H7 (cell line): ENCODE measurements at regions not wholly inside any gene's neighbourhood (a gene's known extent, or its start where the extent isn't known, plus 50 kb on each side); places are given as distances from the start of the nearest gene placed in this dataset.
"Not testable (repeated sequence)": the region's sequence is repeated elsewhere in the genome, so short reads cannot be mapped to it uniquely, and the experiment has no call there.

Experiments used
- DNase-seq: peaks from one replicate; pipeline ENCODE4 v3.0.0; 2012
- H3K27me3 ChIP-seq: 2 replicates; pipeline ENCODE4 v1.6.0; 2011; ENCODE audit warnings: mild to moderate bottlenecking, low read length; ENCODE audit not compliant: control insufficient read depth, insufficient read depth
- H3K36me3 ChIP-seq: replicated peaks from 2 replicates; pipeline ENCODE4 v1.5.1; 2011; ENCODE audit warnings: low read length; ENCODE audit not compliant: control insufficient read depth, insufficient read depth
- H3K4me3 ChIP-seq: 2 replicates; pipeline ENCODE4 v1.5.1; 2011; ENCODE audit warnings: low read depth, mild to moderate bottlenecking, control low read depth, low read length, moderate library complexity; ENCODE audit not compliant: insufficient read depth

DNA sequence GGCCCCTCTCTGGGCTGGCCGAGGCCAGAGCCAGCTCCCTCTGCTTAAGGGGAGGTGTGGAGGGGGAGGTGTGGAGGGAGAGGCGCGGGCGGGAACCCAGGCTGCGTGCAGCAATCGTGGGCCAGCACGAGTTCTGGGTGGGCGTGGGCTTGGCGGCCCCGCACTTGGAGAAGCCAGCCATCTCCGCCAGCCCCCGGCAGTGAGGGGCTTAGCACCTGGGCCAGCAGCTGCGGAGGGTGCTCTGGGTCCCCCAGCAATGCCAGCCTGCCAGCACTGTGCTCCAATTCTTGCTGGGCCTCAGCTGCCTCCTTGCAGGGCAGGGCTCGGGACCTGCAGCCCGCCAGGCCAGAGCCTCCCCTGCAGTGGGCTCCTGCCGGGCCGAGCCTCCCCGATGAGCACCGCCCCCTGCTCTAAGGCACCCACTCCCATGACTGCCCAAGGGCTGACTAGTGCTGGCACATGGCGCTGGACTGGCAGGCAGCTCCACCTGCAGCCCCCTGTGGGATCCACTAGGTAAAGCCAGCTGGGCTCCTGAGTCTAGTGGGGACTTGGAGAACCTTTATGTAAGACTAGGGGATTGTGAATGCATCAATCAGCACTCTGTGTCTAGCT, 96.7 kb upstream of the OR9G4 start:
- Histone ChIP-seq H3K4me3 (no peak overlapping the region), H3K27me3 (no peaks in the 10 kb centered on the region), H3K36me3 (no peaks in the 10 kb centered on the region)
- no peak for DNase-seq

DNA sequence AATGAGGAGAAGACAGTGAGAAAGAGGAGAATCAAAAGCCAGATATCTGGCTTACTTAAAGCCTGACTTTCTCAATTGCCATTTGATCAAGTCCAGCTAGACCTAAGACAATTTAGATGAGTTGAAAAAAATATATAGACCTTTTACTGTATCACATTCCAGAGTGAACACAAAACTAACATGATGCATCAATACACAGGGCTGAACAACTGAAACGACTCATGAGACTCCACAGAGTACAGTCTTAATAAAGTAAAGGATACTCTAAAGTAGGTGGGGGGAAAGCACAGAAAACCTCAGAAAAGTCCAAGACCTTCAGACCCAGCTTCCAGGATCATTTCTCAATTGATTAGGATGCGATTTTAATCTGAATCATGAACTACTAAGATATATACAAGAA, 95.3 kb upstream of the OR9G4 start:
- H3K4me3 ChIP-seq, result no peak overlapping the region
- H3K36me3 ChIP-seq, result no peaks in the 10 kb centered on the region
- no peaks in the 10 kb centered on the region for H3K27me3 ChIP-seq
- DNase-seq, result no peak

DNA sequence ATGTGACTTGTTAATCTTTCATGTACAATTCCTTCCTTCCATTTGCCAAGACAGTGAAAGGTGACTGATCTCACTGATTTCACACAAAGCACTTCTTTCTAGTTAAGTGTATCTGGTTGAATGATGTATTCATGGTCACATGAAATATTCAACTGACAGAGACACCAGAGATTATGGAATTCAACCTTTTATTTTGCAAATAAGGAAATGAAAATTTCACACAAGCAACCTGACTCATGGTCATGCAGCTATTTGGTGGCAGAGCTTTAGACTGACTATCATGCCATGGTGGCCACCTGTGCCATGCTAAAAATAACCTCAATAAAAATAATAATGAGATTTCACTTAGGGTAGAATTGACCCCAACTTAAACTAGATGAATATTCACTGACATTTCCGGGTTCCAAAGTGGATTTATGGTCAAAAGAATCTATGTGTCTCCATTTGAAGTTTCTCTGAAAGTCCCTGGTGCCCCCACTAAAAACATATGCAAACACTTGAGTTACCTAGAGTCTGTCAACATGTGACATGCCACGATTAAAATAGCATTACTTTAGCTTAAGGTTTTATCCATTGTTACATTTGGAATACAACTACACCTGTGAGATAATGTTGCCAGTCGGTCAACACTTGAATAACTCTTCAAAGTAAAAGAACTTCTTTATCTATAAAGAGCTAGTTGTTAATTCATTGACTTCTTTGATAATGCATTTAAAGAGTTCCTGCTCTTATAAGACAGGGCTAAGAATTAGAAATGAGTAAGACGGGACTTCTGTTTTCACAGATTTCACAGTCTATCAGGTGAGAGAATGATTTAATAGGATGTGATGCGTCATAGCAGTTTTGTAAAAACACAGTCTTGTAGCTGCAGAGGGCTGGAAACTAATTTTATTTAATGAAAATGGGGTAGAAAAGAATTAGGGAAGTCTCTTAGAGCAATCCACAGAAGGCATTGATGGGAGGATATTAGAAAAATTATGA, 94.6 kb upstream of the OR9G4 start:
- H3K27me3 ChIP-seq, result no peaks in the 10 kb centered on the region
- DNase-seq, result no peak
- H3K36me3 ChIP-seq, result no peaks in the 10 kb centered on the region
- no peak overlapping the region for H3K4me3 ChIP-seq

DNA sequence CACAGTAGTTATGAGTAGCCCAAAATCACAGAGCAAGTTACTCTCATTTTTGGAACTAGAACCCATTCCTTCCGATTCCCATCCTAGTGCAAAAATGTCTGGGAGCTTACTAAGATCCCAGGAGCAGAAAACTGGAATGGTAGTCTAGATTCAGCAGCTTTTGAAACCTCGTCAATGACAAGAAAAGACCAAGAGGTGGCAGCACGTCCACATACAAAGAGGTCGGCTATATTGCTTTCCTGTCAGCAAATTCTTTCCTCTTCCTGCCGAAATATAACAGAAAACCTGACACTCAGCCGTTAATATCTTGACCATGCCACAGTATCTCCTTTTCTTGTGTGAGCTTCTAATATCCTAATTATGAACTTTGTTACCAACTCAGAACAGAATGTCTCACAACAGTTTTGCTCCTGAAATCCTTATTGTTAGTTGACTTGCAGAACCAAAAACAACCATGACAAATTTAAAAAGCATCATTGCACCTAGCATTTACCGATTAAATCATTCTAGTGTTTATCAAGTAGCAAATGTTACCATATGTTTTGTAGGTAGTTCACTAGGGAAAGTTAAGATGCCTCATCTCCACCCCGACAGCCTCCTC, 92.8 kb upstream of the OR9G4 start:
- Histone ChIP-seq H3K36me3 (no peaks in the 10 kb centered on the region), H3K4me3 (no peak overlapping the region), H3K27me3 (no peaks in the 10 kb centered on the region)
- peak; percentile 37 for DNase-seq

DNA sequence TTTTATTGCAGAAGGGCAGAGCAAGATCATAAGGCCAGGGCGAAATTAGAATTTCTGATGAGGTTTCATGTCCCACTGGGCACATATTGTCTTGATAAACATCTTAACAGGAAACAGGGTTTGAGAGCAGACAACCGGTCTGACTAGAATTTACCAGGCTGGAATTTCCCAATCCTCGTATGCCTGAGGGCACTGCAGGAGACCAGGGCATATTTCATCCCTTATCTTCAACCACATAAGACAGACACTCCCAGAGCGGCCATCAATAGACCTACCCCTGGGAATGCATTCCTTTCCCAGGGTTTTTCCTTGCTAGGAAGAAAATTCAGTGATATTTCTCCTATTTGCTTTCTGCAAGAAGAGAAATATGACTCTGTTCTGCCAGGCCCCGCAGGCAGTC, 78.9 kb upstream of the OR9G4 start:
- not testable (repeated sequence) for DNase-seq, H3K4me3 ChIP-seq, H3K27me3 ChIP-seq, H3K36me3 ChIP-seq

DNA sequence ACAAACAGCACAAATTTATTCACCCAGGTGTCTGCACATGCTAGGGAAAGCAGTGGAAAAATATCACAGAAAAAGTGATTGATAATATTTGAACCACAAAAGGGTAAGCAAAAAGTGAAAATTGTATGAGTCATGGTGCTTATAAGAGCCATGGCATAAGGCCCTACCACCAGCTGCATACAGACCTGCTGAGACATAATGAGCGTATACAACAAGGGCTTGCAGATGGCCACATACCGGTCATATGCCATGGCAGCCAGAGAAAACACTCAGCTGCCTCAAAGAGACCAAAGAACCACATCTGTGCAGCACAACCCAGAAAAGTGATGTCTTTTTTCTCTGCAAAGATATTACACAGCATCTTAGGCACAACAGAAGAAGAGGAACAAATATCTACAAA, 71.4 kb upstream of the OR9G4 start:
- DNase-seq, result no peak
- no peaks in the 10 kb centered on the region for H3K27me3 ChIP-seq

DNA sequence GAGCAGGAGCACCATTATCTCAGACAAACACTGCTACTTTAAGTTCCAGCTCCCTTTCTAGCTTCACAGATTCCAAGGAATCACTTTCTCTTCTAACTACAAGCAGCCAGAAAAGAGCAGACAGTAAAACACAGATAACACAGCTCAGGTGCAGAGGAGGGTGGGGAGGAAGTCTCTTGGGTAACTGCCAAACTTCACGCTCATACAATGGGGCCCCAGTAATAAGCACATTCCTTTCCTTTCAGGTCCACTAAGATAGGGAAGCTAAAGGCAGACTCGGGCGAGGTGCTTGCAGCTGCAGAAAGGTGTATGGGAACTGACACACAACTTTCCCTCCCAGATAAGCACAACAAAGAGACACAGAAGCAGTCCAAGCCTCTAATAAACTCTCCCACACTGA, 69.2 kb upstream of the OR9G4 start:
- Histone ChIP-seq H3K27me3 (no peaks in the 10 kb centered on the region), H3K36me3 (no peaks in the 10 kb centered on the region), H3K4me3 (no peak overlapping the region)
- no peak for DNase-seq

More for the DNA sequence above, 71.4 kb upstream of the OR9G4 start:
- H3K36me3 ChIP-seq, result no peaks in the 10 kb centered on the region
- H3K4me3 ChIP-seq, result no peak overlapping the region

DNA sequence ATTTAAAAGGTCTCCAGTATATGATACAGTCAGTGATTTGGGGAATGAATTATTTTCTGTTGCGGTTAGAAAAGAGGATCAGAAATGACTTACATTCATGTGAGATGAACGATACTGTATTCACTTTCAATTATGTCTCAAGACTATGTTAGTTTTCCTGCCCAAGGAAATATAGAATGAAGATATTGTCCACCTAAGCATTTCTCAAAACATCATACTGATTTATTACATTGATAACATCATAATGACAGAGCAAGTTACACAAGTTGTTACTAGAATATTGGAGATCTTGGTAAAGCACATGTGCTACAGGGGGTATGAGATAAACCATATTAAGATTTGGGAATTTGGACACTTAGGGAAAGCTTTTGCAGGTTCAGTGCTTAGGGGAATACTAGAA, 67.8 kb upstream of the OR9G4 start:
- Histone ChIP-seq H3K36me3 (no peaks in the 10 kb centered on the region), H3K4me3 (no peak overlapping the region), H3K27me3 (no peaks in the 10 kb centered on the region)
- DNase-seq, result no peak

DNA sequence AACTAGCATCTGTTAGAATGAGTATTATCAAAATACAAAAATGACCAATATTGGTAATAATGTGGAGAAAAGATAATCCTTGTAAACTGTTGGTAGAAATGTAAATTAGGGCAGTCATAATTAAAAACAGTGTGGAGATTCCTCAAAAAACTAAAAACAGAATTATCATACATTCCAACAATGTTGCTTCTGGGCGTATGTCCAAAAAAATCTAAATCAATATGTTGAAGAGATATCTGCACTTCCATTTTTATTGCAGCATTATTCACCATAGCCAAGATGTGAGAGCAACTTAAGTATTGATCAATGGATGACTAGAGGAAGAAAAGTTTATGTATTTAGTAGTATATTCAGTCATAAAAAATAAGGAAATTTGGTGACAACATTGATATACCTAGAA, 59.8 kb upstream of the OR9G4 start:
- no peaks in the 10 kb centered on the region for H3K27me3 ChIP-seq
- no peak overlapping the region for H3K4me3 ChIP-seq
- DNase-seq, result no peak
- H3K36me3 ChIP-seq, result no peaks in the 10 kb centered on the region

DNA sequence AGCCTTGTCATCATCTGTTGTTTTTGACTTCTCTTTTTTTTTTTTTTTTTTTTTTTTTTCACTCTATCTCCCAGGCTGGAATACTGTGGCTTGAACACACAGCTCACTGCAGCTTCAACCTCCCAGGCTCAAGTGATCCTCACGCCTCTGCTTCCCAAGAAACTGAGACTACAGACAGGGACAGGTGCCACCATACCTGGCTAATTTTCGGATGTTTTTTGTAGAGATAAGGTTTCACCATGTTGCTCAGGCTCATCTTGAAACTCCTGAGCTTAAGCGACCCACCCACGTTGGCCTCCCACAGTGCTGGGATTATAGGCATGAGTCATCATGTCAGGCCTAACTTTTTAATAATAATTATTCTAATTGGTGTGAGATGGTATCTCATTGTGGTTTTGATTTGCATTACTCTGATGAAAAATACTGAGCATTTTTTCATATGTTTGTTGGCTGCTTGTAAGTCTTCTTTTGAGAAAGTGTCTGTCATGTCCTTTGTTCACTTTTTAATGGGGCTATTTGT, 51.3 kb upstream of the OR9G4 start:
- no peaks in the 10 kb centered on the region for H3K36me3 ChIP-seq
- no peak for DNase-seq
- H3K4me3 ChIP-seq, result no peak overlapping the region
- no peaks in the 10 kb centered on the region for H3K27me3 ChIP-seq
